Gastroesophageal sphincter (tissue), 3 donors: ENCODE measurements at regions not wholly inside any gene's neighbourhood (a gene's known extent, or its start where the extent isn't known, plus 50 kb on each side); places are given as distances from the start of the nearest gene placed in this dataset.

ENCODE experiments used
- CTCF ChIP-seq, 4 experiments: fragments of 200-600 bp in 2 of 4; fragments of 450-650 bp in 2 of 4; sonication (generic) in 1 of 4; IDR thresholded peaks; one replicate each; pipeline ENCODE4 v1.5.1; 2017 to 2019; ENCODE audit warnings: antibody characterized with exemption in 4 of 4, mild to moderate bottlenecking in 2 of 4, moderate library complexity in 2 of 4
- POLR2A ChIP-seq, 2 donors: fragments of 450-650 bp; IDR thresholded peaks; one replicate each; pipeline ENCODE4 v1.6.1; 2017; ENCODE audit warnings: antibody characterized with exemption in 2 of 2, mild to moderate bottlenecking in 2 of 2, moderate library complexity in 1 of 2
- POLR2AphosphoS5 ChIP-seq: sonication (generic); formaldehyde crosslinking; IDR thresholded peaks from one replicate; pipeline ENCODE4 v1.6.1; 2017; ENCODE audit warnings: antibody characterized with exemption

- TF ChIP-seq CTCF (IDR thresholded peaks at IDR 0.05): no peak
- TF ChIP-seq POLR2A (IDR thresholded peaks at IDR 0.05): no peak
- no peak for TF ChIP-seq POLR2AphosphoS5
Measured at GRCh38 chr5:125401724-125402622, 655.5 kb upstream of the ZNF608 start.
